GM18502 (cell line): ENCODE measurements at regions not wholly inside any gene's neighbourhood (a gene's known extent, or its start where the extent isn't known, plus 50 kb on each side); places are given as distances from the start of the nearest gene placed in this dataset.

Source experiments
- ATAC-seq: cut with Tn5 transposase; IDR thresholded peaks from one replicate; pipeline ENCODE4 v1.9.1; 2021; ENCODE audit warnings: mild to moderate bottlenecking; ENCODE audit not compliant: unreplicated experiment, poor library complexity

GRCh38 chr2:94939349-94939748 is 68.1 kb downstream of the TEKT4 start:
- ATAC-seq: no peak

GRCh38 chr2:94947097-94948016 is 76.1 kb downstream of the TEKT4 start:
- ATAC-seq: no peak

- no peak for ATAC-seq
These were observed 69.8 kb upstream of the MAL start for GRCh38 chr2:94955702-94956101.

- ATAC-seq: peak; percentile 82
These were observed 68.6 kb upstream of the MAL start for GRCh38 chr2:94956797-94957391.

GRCh38 chr2:94958245-94958644 is 67.3 kb upstream of the MAL start:
- no peak for ATAC-seq

- no peak for ATAC-seq
These were observed 65.2 kb upstream of the MAL start for GRCh38 chr2:94960266-94960665.

GRCh38 chr2:94960751-94961150 is 64.8 kb upstream of the MAL start:
- ATAC-seq: no peak

GRCh38 chr2:94964193-94964592 is 61.3 kb upstream of the MAL start:
- no peak for ATAC-seq

- ATAC-seq: no peak
These were observed 58.8 kb upstream of the MAL start for GRCh38 chr2:94966689-94967088.

- ATAC-seq: no peak
These were observed 55.2 kb upstream of the MAL start for GRCh38 chr2:94970353-94970752.
